Neural crest cell (in vitro differentiated cells): ENCODE measurements at regions not wholly inside any gene's neighbourhood (a gene's known extent, or its start where the extent isn't known, plus 50 kb on each side); places are given as distances from the start of the nearest gene placed in this dataset.
"Not testable (repeated sequence)": the region's sequence is repeated elsewhere in the genome, so short reads cannot be mapped to it uniquely, and the experiment has no call there.

Experiments
- DNase-seq: peaks from one replicate; pipeline ENCODE4 v3.0.0; 2021; ENCODE audit warnings: low read depth, mixed read lengths, low spot score
- H3K27ac Mint-ChIP-seq: one replicate; pipeline ENCODE4 v1.8.0; 2021; ENCODE audit warnings: mild to moderate bottlenecking, mixed read lengths; ENCODE audit not compliant: unreplicated experiment
- H3K27me3 Mint-ChIP-seq: 2 replicates; pipeline ENCODE4 v1.8.0; 2021; ENCODE audit warnings: low read depth, mild to moderate bottlenecking, mixed read lengths
- H3K36me3 Mint-ChIP-seq: 2 replicates; pipeline ENCODE4 v1.8.0; 2021; ENCODE audit warnings: low read depth, mild to moderate bottlenecking, mixed read lengths
- H3K4me1 Mint-ChIP-seq: 2 replicates; pipeline ENCODE4 v1.8.0; 2021; ENCODE audit warnings: mixed read lengths
- H3K4me3 Mint-ChIP-seq: one replicate; pipeline ENCODE4 v1.8.0; 2021; ENCODE audit warnings: mild to moderate bottlenecking, mixed read lengths
- H3K9me3 Mint-ChIP-seq: 2 replicates; pipeline ENCODE4 v1.8.0; 2021; ENCODE audit warnings: mixed read lengths
- TF ChIP-seq, protein P1 (sequence below): fragments of 200-600 bp; sonication (generic); conservative IDR thresholded peaks from 2 replicates; pipeline ENCODE4 v1.5.0; 2021; ENCODE audit warnings: antibody characterized with exemption, mild to moderate bottlenecking

- peaks cover 3% of the 10 kb centered on the region for H3K9me3 Mint-ChIP-seq
- no peaks in the 10 kb centered on the region for H3K27me3 Mint-ChIP-seq
- H3K4me3 Mint-ChIP-seq: no peak overlapping the region
- no peak overlapping the region for H3K27ac Mint-ChIP-seq
- no peaks in the 10 kb centered on the region for H3K36me3 Mint-ChIP-seq
- no peaks in the 10 kb centered on the region for H3K4me1 Mint-ChIP-seq
- no peak for DNase-seq
- TF ChIP-seq, protein P1, sequence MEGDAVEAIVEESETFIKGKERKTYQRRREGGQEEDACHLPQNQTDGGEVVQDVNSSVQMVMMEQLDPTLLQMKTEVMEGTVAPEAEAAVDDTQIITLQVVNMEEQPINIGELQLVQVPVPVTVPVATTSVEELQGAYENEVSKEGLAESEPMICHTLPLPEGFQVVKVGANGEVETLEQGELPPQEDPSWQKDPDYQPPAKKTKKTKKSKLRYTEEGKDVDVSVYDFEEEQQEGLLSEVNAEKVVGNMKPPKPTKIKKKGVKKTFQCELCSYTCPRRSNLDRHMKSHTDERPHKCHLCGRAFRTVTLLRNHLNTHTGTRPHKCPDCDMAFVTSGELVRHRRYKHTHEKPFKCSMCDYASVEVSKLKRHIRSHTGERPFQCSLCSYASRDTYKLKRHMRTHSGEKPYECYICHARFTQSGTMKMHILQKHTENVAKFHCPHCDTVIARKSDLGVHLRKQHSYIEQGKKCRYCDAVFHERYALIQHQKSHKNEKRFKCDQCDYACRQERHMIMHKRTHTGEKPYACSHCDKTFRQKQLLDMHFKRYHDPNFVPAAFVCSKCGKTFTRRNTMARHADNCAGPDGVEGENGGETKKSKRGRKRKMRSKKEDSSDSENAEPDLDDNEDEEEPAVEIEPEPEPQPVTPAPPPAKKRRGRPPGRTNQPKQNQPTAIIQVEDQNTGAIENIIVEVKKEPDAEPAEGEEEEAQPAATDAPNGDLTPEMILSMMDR: no peak
Observed at GRCh38 chr3:106108925-106109324, 240.1 kb upstream of the CBLB start.

DNA sequence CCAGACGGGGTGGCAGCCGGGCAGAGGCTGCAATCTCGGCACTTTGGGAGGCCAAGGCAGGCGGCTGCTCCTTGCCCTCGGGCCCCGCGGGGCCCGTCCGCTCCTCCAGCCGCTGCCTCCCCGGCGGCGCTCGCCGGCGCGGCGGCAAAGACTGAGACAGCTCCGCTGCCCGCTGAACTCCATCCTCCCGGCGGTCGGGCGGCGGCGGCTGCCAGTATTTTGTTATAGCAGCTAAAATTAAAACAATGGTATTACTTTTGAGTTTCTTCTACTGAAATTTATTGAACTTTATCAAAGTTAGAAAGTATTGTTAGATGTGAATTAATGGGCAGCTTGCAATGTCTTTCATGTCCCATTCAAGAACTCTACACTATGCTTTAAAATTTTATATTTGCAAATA, 243.7 kb upstream of the CBLB start:
- H3K36me3 Mint-ChIP-seq, H3K27me3 Mint-ChIP-seq, H3K4me1 Mint-ChIP-seq, H3K4me3 Mint-ChIP-seq, H3K9me3 Mint-ChIP-seq, H3K27ac Mint-ChIP-seq, DNase-seq: not testable (repeated sequence)

DNA sequence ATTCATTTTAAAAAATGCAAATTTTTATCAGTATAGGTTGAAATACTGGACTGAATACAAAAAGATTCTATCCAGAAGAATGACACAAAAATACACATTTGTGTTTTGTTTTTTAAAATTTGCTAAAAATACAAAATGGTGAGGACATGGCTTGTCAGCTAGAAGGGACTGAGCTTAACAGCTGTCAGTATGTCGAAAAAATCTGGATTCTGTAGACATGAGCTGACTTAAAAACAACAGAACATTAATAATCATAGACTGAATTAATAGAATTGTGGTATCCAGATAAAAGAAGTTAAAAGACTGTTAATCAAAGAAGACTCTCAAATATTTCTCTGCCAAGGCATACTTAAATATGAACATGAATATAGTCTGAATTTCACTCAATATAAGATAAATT, 244.9 kb upstream of the CBLB start:
- no peak for DNase-seq
- H3K36me3 Mint-ChIP-seq: no peaks in the 10 kb centered on the region
- no peaks in the 10 kb centered on the region for H3K9me3 Mint-ChIP-seq
- no peak overlapping the region for H3K4me3 Mint-ChIP-seq
- H3K27ac Mint-ChIP-seq: no peak overlapping the region
- H3K4me1 Mint-ChIP-seq: no peaks in the 10 kb centered on the region
- no peaks in the 10 kb centered on the region for H3K27me3 Mint-ChIP-seq
- TF ChIP-seq, protein P1: no peak

- H3K27ac Mint-ChIP-seq: no peak overlapping the region
- no peaks in the 10 kb centered on the region for H3K27me3 Mint-ChIP-seq
- H3K4me1 Mint-ChIP-seq: peaks cover 4% of the 10 kb centered on the region
- TF ChIP-seq, protein P1: no peak
- no peak for DNase-seq
- H3K9me3 Mint-ChIP-seq: no peaks in the 10 kb centered on the region
- no peaks in the 10 kb centered on the region for H3K36me3 Mint-ChIP-seq
- H3K4me3 Mint-ChIP-seq: no peak overlapping the region
Observed at GRCh38 chr3:106114220-106114619, 245.4 kb upstream of the CBLB start.

DNA sequence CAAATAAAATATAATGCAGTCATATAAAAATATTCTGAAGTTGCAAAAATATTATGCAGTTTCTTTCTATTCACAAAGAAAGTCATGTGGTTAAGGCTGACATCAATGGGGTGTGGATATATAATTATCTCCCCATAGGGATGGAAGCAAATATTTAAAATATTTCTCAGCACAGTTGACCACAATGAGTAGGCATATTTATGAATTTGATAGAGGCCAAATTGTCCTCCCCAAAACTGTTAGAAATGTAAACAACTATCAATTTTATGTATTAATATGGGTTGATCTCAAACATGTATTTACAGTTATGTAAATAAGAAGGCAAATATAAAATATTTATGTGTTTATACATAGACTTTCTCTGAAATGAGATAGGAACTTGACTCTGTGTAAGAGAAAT, 246.0 kb upstream of the CBLB start:
- TF ChIP-seq, protein P1: no peak
- H3K27ac Mint-ChIP-seq: no peak overlapping the region
- no peaks in the 10 kb centered on the region for H3K27me3 Mint-ChIP-seq
- DNase-seq: no peak
- H3K36me3 Mint-ChIP-seq: no peaks in the 10 kb centered on the region
- H3K4me3 Mint-ChIP-seq: no peak overlapping the region
- H3K9me3 Mint-ChIP-seq: no peaks in the 10 kb centered on the region
- peaks cover 10% of the 10 kb centered on the region for H3K4me1 Mint-ChIP-seq

GRCh38 chr3:106115557-106115956, 246.7 kb upstream of the CBLB start:
- no peak overlapping the region for H3K27ac Mint-ChIP-seq

More at GRCh38 chr3:106115557-106115956, 246.7 kb upstream of the CBLB start:
- no peak overlapping the region for H3K4me3 Mint-ChIP-seq
- H3K9me3 Mint-ChIP-seq: no peaks in the 10 kb centered on the region
- no peaks in the 10 kb centered on the region for H3K36me3 Mint-ChIP-seq
- DNase-seq: no peak
- H3K4me1 Mint-ChIP-seq: peaks cover 12% of the 10 kb centered on the region
- no peaks in the 10 kb centered on the region for H3K27me3 Mint-ChIP-seq
- TF ChIP-seq, protein P1: no peak
